ENCODE measurements at regions not wholly inside any gene's neighbourhood (a gene's known extent, or its start where the extent isn't known, plus 50 kb on each side); places are given as distances from the start of the nearest gene placed in this dataset.

- H3K27me3 ChIP-seq (ENCODE audit: insufficient read depth): peaks cover 9% of the 10 kb centered on the region
- H3K27me3 Mint-ChIP-seq (ENCODE audit: insufficient read depth, low read depth, poor library complexity): no peaks in the 10 kb centered on the region
- H3K9me3 Mint-ChIP-seq: no peaks in the 10 kb centered on the region
Observed at GRCh38 chr12:107311682-107312081, 218.3 kb upstream of the CRY1 start.

More at GRCh38 chr12:107311682-107312081, 218.3 kb upstream of the CRY1 start:
- no peaks in the 10 kb centered on the region for H3K79me2 ChIP-seq (replicated peaks; ENCODE audit: insufficient read depth)
- H3K4me2 ChIP-seq: no peak overlapping the region
- H3K27ac ChIP-seq (ENCODE audit: low read depth): no peak overlapping the region
- no peaks in the 10 kb centered on the region for H3K9me2 ChIP-seq (ENCODE audit: insufficient read depth)
- H3K27ac Mint-ChIP-seq: no peak overlapping the region
- no peaks in the 10 kb centered on the region for H3K36me3 ChIP-seq (ENCODE audit: insufficient read depth)
- H3K4me1 ChIP-seq (ENCODE audit: insufficient read depth): no peaks in the 10 kb centered on the region; the same call in 1 of the 2 replicates
- no peak for TF ChIP-seq ETS1 (IDR thresholded peaks at IDR 0.05)
- no peak for TF ChIP-seq ZNF331 (CRISPR knock-in tag; IDR thresholded peaks at IDR 0.05; ENCODE audit: low read depth)
- TF ChIP-seq EZH2 (IDR thresholded peaks at IDR 0.05; ENCODE audit: low read depth, unreplicated experiment): no peak
- TF ChIP-seq STAT1 (IDR thresholded peaks at IDR 0.05; ENCODE audit: unreplicated experiment): no peak
- TF ChIP-seq POLR2AphosphoS5 (IDR thresholded peaks at IDR 0.05; ENCODE audit: low read depth): no peak
- TF ChIP-seq EZH2phosphoT487 (IDR thresholded peaks at IDR 0.05; ENCODE audit: unreplicated experiment): no peak
- TF ChIP-seq, protein P1, sequence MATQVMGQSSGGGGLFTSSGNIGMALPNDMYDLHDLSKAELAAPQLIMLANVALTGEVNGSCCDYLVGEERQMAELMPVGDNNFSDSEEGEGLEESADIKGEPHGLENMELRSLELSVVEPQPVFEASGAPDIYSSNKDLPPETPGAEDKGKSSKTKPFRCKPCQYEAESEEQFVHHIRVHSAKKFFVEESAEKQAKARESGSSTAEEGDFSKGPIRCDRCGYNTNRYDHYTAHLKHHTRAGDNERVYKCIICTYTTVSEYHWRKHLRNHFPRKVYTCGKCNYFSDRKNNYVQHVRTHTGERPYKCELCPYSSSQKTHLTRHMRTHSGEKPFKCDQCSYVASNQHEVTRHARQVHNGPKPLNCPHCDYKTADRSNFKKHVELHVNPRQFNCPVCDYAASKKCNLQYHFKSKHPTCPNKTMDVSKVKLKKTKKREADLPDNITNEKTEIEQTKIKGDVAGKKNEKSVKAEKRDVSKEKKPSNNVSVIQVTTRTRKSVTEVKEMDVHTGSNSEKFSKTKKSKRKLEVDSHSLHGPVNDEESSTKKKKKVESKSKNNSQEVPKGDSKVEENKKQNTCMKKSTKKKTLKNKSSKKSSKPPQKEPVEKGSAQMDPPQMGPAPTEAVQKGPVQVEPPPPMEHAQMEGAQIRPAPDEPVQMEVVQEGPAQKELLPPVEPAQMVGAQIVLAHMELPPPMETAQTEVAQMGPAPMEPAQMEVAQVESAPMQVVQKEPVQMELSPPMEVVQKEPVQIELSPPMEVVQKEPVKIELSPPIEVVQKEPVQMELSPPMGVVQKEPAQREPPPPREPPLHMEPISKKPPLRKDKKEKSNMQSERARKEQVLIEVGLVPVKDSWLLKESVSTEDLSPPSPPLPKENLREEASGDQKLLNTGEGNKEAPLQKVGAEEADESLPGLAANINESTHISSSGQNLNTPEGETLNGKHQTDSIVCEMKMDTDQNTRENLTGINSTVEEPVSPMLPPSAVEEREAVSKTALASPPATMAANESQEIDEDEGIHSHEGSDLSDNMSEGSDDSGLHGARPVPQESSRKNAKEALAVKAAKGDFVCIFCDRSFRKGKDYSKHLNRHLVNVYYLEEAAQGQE (IDR thresholded peaks at IDR 0.05; ENCODE audit: unreplicated experiment): no peak
- no peak for TF ChIP-seq ZNF114 (CRISPR knock-in tag; IDR thresholded peaks at IDR 0.05)
- no peak for TF ChIP-seq CTCF (conservative IDR thresholded peaks at IDR 0.05; ENCODE audit: low read depth in 2 of 2)
- no peak for TF ChIP-seq JUNB (IDR thresholded peaks at IDR 0.05; ENCODE audit: unreplicated experiment)
- no peaks in the 10 kb centered on the region for H3K36me3 Mint-ChIP-seq (ENCODE audit: low read depth)
- H3F3A ChIP-seq (replicated peaks; ENCODE audit: low read depth): no peaks in the 10 kb centered on the region
- no peaks in the 10 kb centered on the region for H4K20me1 ChIP-seq (replicated peaks; ENCODE audit: insufficient read depth)
- DNase-seq (ENCODE audit: low spot score): no peak
- H3K4me1 Mint-ChIP-seq: no peaks in the 10 kb centered on the region; the same call in 2 of the 3 replicates
- no peak overlapping the region for H3K4me3 Mint-ChIP-seq
- H2AFZ ChIP-seq: no peak overlapping the region
- no peak for ATAC-seq
- H3K4me3 ChIP-seq: no peak overlapping the region

All from GM23338 (cell line).